NCI-H1417 treated with DMSO at 0.1 percent for 48 hours (cell line): ENCODE measurements at regions not wholly inside any gene's neighbourhood (a gene's known extent, or its start where the extent isn't known, plus 50 kb on each side); places are given as distances from the start of the nearest gene placed in this dataset.
"Not testable (repeated sequence)": the region's sequence is repeated elsewhere in the genome, so short reads cannot be mapped to it uniquely, and the experiment has no call there.

Source experiments
- DNase-seq: peaks from one replicate; lab custom pipeline; 2025; lab: John Stamatoyannopoulos, UW

GRCh38 chrX:27156921-27157320 lies 306.2 kb downstream of the PPP4R3C start:
- not testable (repeated sequence) for DNase-seq

GRCh38 chrX:27136325-27136724 lies 326.8 kb downstream of the PPP4R3C start:
- DNase-seq = no peak

GRCh38 chrX:27132862-27133261 lies 330.3 kb downstream of the PPP4R3C start:
- no peak for DNase-seq

GRCh38 chrX:27087176-27087575 lies 376.0 kb downstream of the PPP4R3C start:
- DNase-seq = not testable (repeated sequence)

GRCh38 chrX:27086237-27086636 lies 376.9 kb downstream of the PPP4R3C start:
- DNase-seq = no peak

- no peak for DNase-seq
Measured at GRCh38 chrX:27085346-27085745, 377.8 kb downstream of the PPP4R3C start.

- no peak for DNase-seq
Measured at GRCh38 chrX:27078371-27078770, 384.8 kb downstream of the PPP4R3C start.

GRCh38 chrX:27057883-27058282 lies 405.3 kb downstream of the PPP4R3C start:
- DNase-seq = no peak

- no peak for DNase-seq
Measured at GRCh38 chrX:27039332-27039731, 423.8 kb downstream of the PPP4R3C start.

- DNase-seq = no peak
Measured at GRCh38 chrX:27008486-27008885, 454.7 kb downstream of the PPP4R3C start.

GRCh38 chrX:26999634-27000033 lies 463.5 kb downstream of the PPP4R3C start:
- no peak for DNase-seq

GRCh38 chrX:26958261-26958660 lies 504.9 kb downstream of the PPP4R3C start:
- DNase-seq = no peak

- DNase-seq = no peak
Measured at GRCh38 chrX:26954029-26954428, 509.1 kb downstream of the PPP4R3C start.

GRCh38 chrX:26952213-26952612 lies 510.9 kb downstream of the PPP4R3C start:
- DNase-seq = no peak

GRCh38 chrX:26927419-26927818 lies 535.7 kb downstream of the PPP4R3C start:
- no peak for DNase-seq

GRCh38 chrX:26925088-26925487 lies 538.1 kb downstream of the PPP4R3C start:
- DNase-seq = no peak

GRCh38 chrX:26922278-26922677 lies 540.9 kb downstream of the PPP4R3C start:
- DNase-seq = no peak

GRCh38 chrX:26918631-26919030 lies 544.5 kb downstream of the PPP4R3C start:
- no peak for DNase-seq

- DNase-seq = no peak
Measured at GRCh38 chrX:26916991-26917390, 546.1 kb downstream of the PPP4R3C start.

GRCh38 chrX:26915064-26915463 lies 548.1 kb downstream of the PPP4R3C start:
- DNase-seq = no peak

- no peak for DNase-seq
Measured at GRCh38 chrX:26914232-26914631, 548.9 kb downstream of the PPP4R3C start.

- DNase-seq = not testable (repeated sequence)
Measured at GRCh38 chrX:26911785-26912184, 551.4 kb downstream of the PPP4R3C start.

GRCh38 chrX:26909728-26910127 lies 553.4 kb downstream of the PPP4R3C start:
- no peak for DNase-seq

GRCh38 chrX:26908218-26908617 lies 554.9 kb downstream of the PPP4R3C start:
- DNase-seq = no peak

- DNase-seq = no peak
Measured at GRCh38 chrX:26889574-26889973, 573.6 kb downstream of the PPP4R3C start.
